Omental fat pad (tissue), 3 donors: ENCODE measurements at regions not wholly inside any gene's neighbourhood (a gene's known extent, or its start where the extent isn't known, plus 50 kb on each side); places are given as distances from the start of the nearest gene placed in this dataset.
"Not testable (repeated sequence)": the region's sequence is repeated elsewhere in the genome, so short reads cannot be mapped to it uniquely, and the experiment has no call there.

ENCODE experiments used
- ATAC-seq: fragments of 150-250 bp; one replicate; pipeline ENCODE4 v1.9.1; 2016; ENCODE audit warnings: mild to moderate bottlenecking, moderate library complexity; ENCODE audit not compliant: low FRiP score
- DNase-seq: peaks from one replicate; pipeline ENCODE4 v3.0.0-alpha.2; 2019; ENCODE audit warnings: low spot score
- TF ChIP-seq, protein P1 (sequence below), 3 donors: fragments of 450-650 bp; IDR thresholded peaks; one replicate each; pipeline ENCODE4 v1.5.1; 2016 to 2017; ENCODE audit warnings: antibody characterized with exemption in 3 of 3, mild to moderate bottlenecking in 3 of 3, moderate library complexity in 2 of 3

GRCh38 chr15:36007699-36008098 lies 461.7 kb upstream of the DPH6 start:
- no peak for ATAC-seq
- DNase-seq, result no peak
- TF ChIP-seq, protein P1, sequence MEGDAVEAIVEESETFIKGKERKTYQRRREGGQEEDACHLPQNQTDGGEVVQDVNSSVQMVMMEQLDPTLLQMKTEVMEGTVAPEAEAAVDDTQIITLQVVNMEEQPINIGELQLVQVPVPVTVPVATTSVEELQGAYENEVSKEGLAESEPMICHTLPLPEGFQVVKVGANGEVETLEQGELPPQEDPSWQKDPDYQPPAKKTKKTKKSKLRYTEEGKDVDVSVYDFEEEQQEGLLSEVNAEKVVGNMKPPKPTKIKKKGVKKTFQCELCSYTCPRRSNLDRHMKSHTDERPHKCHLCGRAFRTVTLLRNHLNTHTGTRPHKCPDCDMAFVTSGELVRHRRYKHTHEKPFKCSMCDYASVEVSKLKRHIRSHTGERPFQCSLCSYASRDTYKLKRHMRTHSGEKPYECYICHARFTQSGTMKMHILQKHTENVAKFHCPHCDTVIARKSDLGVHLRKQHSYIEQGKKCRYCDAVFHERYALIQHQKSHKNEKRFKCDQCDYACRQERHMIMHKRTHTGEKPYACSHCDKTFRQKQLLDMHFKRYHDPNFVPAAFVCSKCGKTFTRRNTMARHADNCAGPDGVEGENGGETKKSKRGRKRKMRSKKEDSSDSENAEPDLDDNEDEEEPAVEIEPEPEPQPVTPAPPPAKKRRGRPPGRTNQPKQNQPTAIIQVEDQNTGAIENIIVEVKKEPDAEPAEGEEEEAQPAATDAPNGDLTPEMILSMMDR (IDR thresholded peaks at IDR 0.05), result no peak

DNA sequence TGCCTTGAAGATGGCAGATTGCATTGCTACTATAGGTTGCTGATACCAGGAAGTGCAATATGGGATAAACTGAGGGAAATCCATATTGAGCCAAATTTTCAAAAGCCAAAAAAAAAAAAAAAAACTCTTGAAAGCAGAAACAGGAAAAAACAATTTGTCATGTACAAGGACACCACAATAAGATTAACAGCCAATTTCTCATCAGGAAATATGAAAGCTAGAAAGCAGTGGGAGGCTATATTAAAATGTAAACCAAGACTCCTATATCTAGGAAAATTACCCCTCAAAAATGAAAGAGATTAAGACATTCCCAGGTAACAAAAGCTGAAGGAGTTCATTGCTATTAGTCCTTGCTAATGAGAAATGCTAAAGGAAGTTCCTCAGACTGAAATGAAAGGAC lies 462.8 kb upstream of the DPH6 start:
- DNase-seq (no peak), ATAC-seq (no peak)
- TF ChIP-seq, protein P1 (IDR thresholded peaks at IDR 0.05), result no peak

DNA sequence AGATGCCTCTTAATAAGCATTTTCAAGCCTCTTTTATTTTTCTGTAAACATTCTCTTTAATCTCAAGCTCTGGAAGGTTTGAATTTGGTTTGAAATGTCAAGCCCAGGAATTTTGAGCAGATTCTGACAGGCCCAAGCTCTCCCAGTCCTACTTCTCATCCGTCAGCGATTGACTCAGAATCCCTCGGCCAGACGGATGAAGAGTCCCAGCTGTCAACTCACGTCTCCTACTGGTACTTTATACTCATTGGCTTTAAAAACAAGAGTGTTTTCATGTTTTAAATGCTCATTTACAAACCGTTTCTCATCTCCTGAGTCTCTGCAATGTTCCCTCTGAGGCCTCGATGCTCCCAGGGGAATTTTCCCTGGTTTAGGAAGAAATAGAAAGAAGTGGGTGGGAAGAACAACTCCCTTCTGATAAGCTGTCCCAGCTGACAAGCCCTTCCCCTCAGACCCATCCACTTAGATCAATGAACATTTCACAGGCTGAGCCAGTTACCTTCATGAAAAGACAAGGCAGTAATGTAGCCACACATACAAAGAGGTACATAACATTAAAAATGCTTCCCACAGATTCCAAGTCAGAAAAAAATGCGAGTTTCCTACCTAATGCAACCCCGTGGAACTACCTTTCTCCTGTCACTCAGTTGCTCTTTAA lies 478.2 kb upstream of the DPH6 start:
- DNase-seq (no peak), ATAC-seq (no peak)

DNA sequence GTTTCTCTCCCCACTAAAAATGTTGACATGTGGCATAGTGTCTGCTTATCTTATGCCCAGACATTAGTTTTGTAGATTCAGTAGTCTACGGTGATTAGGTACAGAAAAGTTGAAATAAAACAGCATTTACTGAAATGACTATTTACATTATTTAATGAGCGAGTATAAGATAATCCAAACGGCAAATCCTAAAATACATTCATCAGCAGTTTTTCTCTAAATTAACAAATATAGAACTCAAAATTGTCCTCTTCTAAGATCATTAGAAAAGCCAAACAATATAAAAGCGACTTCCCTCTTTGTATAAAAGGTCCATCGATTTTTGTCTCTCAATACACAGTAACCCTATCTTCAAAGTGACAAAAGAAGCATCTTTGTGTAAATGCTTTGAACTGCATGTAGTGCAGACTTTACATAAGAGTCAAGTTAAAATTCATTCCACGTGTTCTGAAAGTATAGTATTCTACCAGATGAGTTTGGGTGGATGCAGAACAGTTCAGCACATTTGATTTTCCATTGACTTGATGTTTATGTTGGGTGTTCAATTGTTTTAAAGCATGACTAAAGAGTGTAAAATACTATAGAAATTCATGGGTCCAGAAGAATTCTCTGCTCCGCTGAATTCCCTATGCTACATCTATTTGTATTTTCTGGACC lies 480.8 kb upstream of the DPH6 start:
- DNase-seq (no peak), ATAC-seq (no peak)
- TF ChIP-seq, protein P1 (IDR thresholded peaks at IDR 0.05), result no peak

More for the DNA sequence above, 478.2 kb upstream of the DPH6 start:
- TF ChIP-seq, protein P1 (IDR thresholded peaks at IDR 0.05), result no peak

DNA sequence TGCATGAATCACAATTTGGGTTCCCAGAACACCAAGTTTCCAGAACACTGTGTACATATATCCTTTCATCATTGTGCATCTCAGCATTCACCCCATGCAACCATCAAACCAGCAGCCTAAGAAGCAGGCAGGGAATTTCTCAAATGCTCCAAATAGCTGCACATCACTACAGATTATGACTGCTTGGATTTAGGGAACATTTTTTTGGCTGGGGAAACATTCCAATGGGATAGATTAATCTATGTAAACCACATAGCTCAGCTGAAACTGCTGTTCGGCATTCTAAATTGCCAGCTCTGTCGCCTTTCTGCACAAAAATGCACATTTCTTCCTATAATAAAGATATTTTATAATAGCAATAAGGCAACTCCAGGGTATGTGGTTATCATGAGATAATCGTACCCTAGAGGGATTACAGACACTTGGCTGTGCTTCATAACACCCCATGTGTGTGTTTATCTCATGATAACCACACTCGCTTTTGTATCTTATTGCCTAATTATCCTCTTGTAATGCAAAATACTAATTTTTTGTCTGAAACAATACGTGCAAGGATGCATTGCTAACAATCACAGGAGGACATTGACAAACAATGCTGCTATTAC lies 483.7 kb upstream of the DPH6 start:
- DNase-seq, result no peak
- TF ChIP-seq, protein P1 (IDR thresholded peaks at IDR 0.05), result no peak

GRCh38 chr15:36039996-36040572 lies 494.1 kb upstream of the DPH6 start:
- DNase-seq (no peak), ATAC-seq (no peak)
- TF ChIP-seq, protein P1 (IDR thresholded peaks at IDR 0.05), result no peak

More for the DNA sequence above, 483.7 kb upstream of the DPH6 start:
- no peak for ATAC-seq

DNA sequence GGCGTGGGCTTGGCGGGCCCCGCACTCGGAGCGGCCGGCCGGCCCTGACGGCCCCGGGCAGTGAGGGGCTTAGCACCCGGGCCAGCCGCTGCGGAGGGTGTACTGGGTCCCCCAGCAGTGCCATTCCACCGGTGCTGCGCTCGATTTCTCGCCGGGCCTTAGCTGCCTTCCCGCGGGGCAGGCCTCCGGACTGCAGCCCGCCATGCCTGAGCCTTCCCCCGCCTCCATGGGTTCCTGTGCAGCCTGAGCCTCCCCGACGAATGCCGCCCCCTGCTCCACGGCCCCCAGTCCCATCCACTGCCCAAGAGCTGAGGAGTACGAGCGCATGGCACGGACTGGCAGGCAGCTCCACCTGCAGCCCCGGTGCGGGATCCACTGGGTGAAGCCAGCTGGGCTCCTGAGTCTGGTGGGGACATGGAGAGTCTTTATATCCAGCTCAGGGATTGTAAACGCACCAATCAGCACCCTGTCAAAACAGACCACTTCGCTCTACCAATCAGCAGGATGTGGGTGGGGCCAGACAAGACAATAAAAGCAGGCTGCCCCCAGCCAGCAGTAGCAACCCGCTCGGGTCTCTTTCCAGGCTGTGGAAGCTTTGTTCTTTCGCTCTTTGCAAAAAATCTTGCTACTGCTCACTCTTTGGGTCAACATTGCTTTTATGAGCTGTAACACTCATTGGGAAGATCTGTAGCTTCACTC lies 501.2 kb upstream of the DPH6 start:
- DNase-seq, ATAC-seq: not testable (repeated sequence)
